Glomerular endothelial cell (primary cell): ENCODE measurements at regions not wholly inside any gene's neighbourhood (a gene's known extent, or its start where the extent isn't known, plus 50 kb on each side); places are given as distances from the start of the nearest gene placed in this dataset.

ENCODE experiments used
- DNase-seq: peaks from one replicate; pipeline ENCODE4 v3.0.0-alpha.2; 2011; ENCODE audit warnings: low read depth, low spot score; ENCODE audit errors: extremely low read depth

- no peak for DNase-seq
Measured at GRCh38 chr18:67633939-67634338, 117.4 kb upstream of the DSEL start.

GRCh38 chr18:67621906-67622305, 105.4 kb upstream of the DSEL start:
- DNase-seq: no peak

- no peak for DNase-seq
Measured at GRCh38 chr18:67621049-67621713, 104.7 kb upstream of the DSEL start.

GRCh38 chr18:67618061-67618460, 101.5 kb upstream of the DSEL start:
- DNase-seq: no peak

GRCh38 chr18:67615876-67616275, 99.4 kb upstream of the DSEL start:
- DNase-seq: no peak

GRCh38 chr18:67613731-67614130, 97.2 kb upstream of the DSEL start:
- DNase-seq: no peak

GRCh38 chr18:67612281-67612680, 95.8 kb upstream of the DSEL start:
- no peak for DNase-seq

GRCh38 chr18:67608615-67609273, 92.2 kb upstream of the DSEL start:
- DNase-seq: no peak

GRCh38 chr18:67608191-67608590, 91.7 kb upstream of the DSEL start:
- DNase-seq: no peak

- no peak for DNase-seq
Measured at GRCh38 chr18:67600181-67601180, 84.0 kb upstream of the DSEL start.

GRCh38 chr18:67599277-67599676, 82.8 kb upstream of the DSEL start:
- peak; percentile 5 for DNase-seq

- DNase-seq: no peak
Measured at GRCh38 chr18:67597759-67598158, 81.2 kb upstream of the DSEL start.

GRCh38 chr18:67596003-67596402, 79.5 kb upstream of the DSEL start:
- no peak for DNase-seq

- no peak for DNase-seq
Measured at GRCh38 chr18:67590571-67591141, 74.1 kb upstream of the DSEL start.

- no peak for DNase-seq
Measured at GRCh38 chr18:67589325-67589724, 72.8 kb upstream of the DSEL start.

- DNase-seq: no peak
Measured at GRCh38 chr18:67586101-67586500, 69.6 kb upstream of the DSEL start.

- DNase-seq: no peak
Measured at GRCh38 chr18:67583621-67584020, 67.1 kb upstream of the DSEL start.

GRCh38 chr18:67582488-67582887, 66.0 kb upstream of the DSEL start:
- no peak for DNase-seq

GRCh38 chr18:67581178-67581577, 64.7 kb upstream of the DSEL start:
- no peak for DNase-seq

GRCh38 chr18:67577386-67577785, 60.9 kb upstream of the DSEL start:
- DNase-seq: no peak

- no peak for DNase-seq
Measured at GRCh38 chr18:67574749-67575148, 58.2 kb upstream of the DSEL start.
